H9 (cell line): ENCODE measurements at regions not wholly inside any gene's neighbourhood (a gene's known extent, or its start where the extent isn't known, plus 50 kb on each side); places are given as distances from the start of the nearest gene placed in this dataset.

Experiments used
- DNase-seq: peaks from one replicate; pipeline ENCODE4 v3.0.0-alpha.2; 2017
- H2AFZ ChIP-seq: one replicate; pipeline ENCODE4 v1.6.1; 2013; ENCODE audit warnings: mild to moderate bottlenecking, low read length, control low read depth, moderate library complexity
- H2AK5ac ChIP-seq: 2 replicates; pipeline ENCODE4 v1.6.1; 2013; ENCODE audit warnings: low read length, control low read depth, mixed read lengths; ENCODE audit not compliant: insufficient read length
- H2BK120ac ChIP-seq: one replicate; pipeline ENCODE4 v1.6.1; 2013; ENCODE audit warnings: low read depth, mild to moderate bottlenecking, low read length, control low read depth, inconsistent platforms; ENCODE audit not compliant: poor library complexity, severe bottlenecking
- H2BK12ac ChIP-seq: 2 replicates; pipeline ENCODE4 v1.6.1; 2013; ENCODE audit warnings: low read length, control low read depth, mixed read lengths, low read depth; ENCODE audit not compliant: insufficient read length
- H2BK15ac ChIP-seq: 2 replicates; pipeline ENCODE4 v1.6.1; 2013; ENCODE audit warnings: low read depth, low read length, control low read depth
- H2BK20ac ChIP-seq: one replicate; pipeline ENCODE4 v1.6.1; 2013; ENCODE audit warnings: low read depth, mild to moderate bottlenecking, low read length, control low read depth, inconsistent platforms; ENCODE audit not compliant: poor library complexity, severe bottlenecking
- H2BK5ac ChIP-seq: 2 replicates; pipeline ENCODE4 v1.6.1; 2013; ENCODE audit warnings: low read length, control low read depth, mixed read lengths; ENCODE audit not compliant: insufficient read length
- H3K14ac ChIP-seq: 2 replicates; pipeline ENCODE4 v1.6.1; 2013; ENCODE audit warnings: low read length, control low read depth; ENCODE audit not compliant: insufficient read depth
- H3K18ac ChIP-seq: 2 replicates; pipeline ENCODE4 v1.6.1; 2013; ENCODE audit warnings: low read depth, mild to moderate bottlenecking, mixed read lengths, low read length, control low read depth; ENCODE audit not compliant: insufficient read length
- H3K23ac ChIP-seq: 2 replicates; pipeline ENCODE4 v1.6.1; 2013; ENCODE audit warnings: low read length, control low read depth, mixed read lengths, low read depth; ENCODE audit not compliant: insufficient read length
- H3K23me2 ChIP-seq: 2 replicates; pipeline ENCODE4 v1.6.1; 2013; ENCODE audit warnings: low read depth, mild to moderate bottlenecking, mixed read lengths, low read length, control low read depth; ENCODE audit not compliant: insufficient read length, poor library complexity, severe bottlenecking
- H3K27ac ChIP-seq: 2 replicates; pipeline ENCODE4 v1.5.1; 2013; ENCODE audit warnings: low read length, control low read depth, mixed read lengths, low read depth; ENCODE audit not compliant: insufficient read length
- H3K27me3 ChIP-seq: 2 replicates; pipeline ENCODE4 v1.6.1; 2013; ENCODE audit warnings: low read length, control low read depth, inconsistent platforms; ENCODE audit not compliant: insufficient read depth
- H3K4ac ChIP-seq: 2 replicates; pipeline ENCODE4 v1.6.1; 2013; ENCODE audit warnings: low read depth, mild to moderate bottlenecking, control low read depth, inconsistent platforms, low read length, moderate library complexity
- H3K4me1 ChIP-seq: 2 replicates; pipeline ENCODE4 v1.6.1; 2013; ENCODE audit warnings: low read length, control low read depth, inconsistent platforms; ENCODE audit not compliant: insufficient read depth
- H3K4me2 ChIP-seq: 2 replicates; pipeline ENCODE4 v1.6.1; 2013; ENCODE audit warnings: low read length, control low read depth, mixed read lengths; ENCODE audit not compliant: insufficient read length, insufficient read depth
- H3K56ac ChIP-seq: 2 replicates; pipeline ENCODE4 v1.6.1; 2013; ENCODE audit warnings: low read depth, mild to moderate bottlenecking, mixed read lengths, low read length, control low read depth; ENCODE audit not compliant: insufficient read length
- H3K79me1 ChIP-seq: 2 replicates; pipeline ENCODE4 v1.6.1; 2013; ENCODE audit warnings: low read depth, mild to moderate bottlenecking, moderate library complexity, low read length, control low read depth, inconsistent platforms; ENCODE audit not compliant: insufficient read depth, poor library complexity, severe bottlenecking
- H3K79me2 ChIP-seq: 2 replicates; pipeline ENCODE4 v1.6.1; 2013; ENCODE audit warnings: low read length, control low read depth, inconsistent platforms; ENCODE audit not compliant: insufficient read depth
- H3K9ac ChIP-seq: 2 replicates; pipeline ENCODE4 v1.6.1; 2013; ENCODE audit warnings: low read length, control low read depth, mixed read lengths; ENCODE audit not compliant: insufficient read length; ENCODE audit errors: extremely low read depth
- H3K9me3 ChIP-seq: one replicate; pipeline ENCODE4 v1.6.1; 2013; ENCODE audit warnings: low read depth, low read length, inconsistent platforms; ENCODE audit not compliant: control insufficient read depth
- H3T11ph ChIP-seq: one replicate; pipeline ENCODE4 v1.6.1; 2013; ENCODE audit warnings: mild to moderate bottlenecking, low read length, control low read depth, inconsistent platforms
- H4K20me1 ChIP-seq: one replicate; pipeline ENCODE4 v1.6.1; 2013; ENCODE audit not compliant: control insufficient read depth, insufficient read length, insufficient read depth
- H4K5ac ChIP-seq: 2 replicates; pipeline ENCODE4 v1.6.1; 2013; ENCODE audit warnings: low read depth, mild to moderate bottlenecking, mixed read lengths, low read length, control low read depth; ENCODE audit not compliant: insufficient read length
- H4K8ac ChIP-seq: replicated peaks from 2 replicates; pipeline ENCODE4 v1.6.1; 2013; ENCODE audit warnings: low read length, control low read depth, mixed read lengths, low read depth; ENCODE audit not compliant: insufficient read length
- H4K91ac ChIP-seq: 2 replicates; pipeline ENCODE4 v1.6.1; 2013; ENCODE audit warnings: low read depth, mild to moderate bottlenecking, moderate library complexity, mixed read lengths, low read length, control low read depth; ENCODE audit not compliant: insufficient read length
- H3K27ac Mint-ChIP-seq, 3 experiments: 2 replicates in 2 of 3; 3 replicates in 1 of 3; pipeline ENCODE4 v1.8.0; 2020 to 2021; ENCODE audit warnings: mixed read lengths in 3 of 3, mild to moderate bottlenecking in 1 of 3, moderate library complexity in 1 of 3
- H3K27me3 Mint-ChIP-seq: 2 replicates; pipeline ENCODE4 v1.8.0; 2021; ENCODE audit warnings: low read depth, mild to moderate bottlenecking, moderate library complexity, mixed read lengths
- H3K36me3 Mint-ChIP-seq, 3 experiments: 2 replicates in 2 of 3; 3 replicates in 1 of 3; pipeline ENCODE4 v1.8.0; 2020 to 2021; ENCODE audit warnings: low read depth in 3 of 3, mixed read lengths in 3 of 3; ENCODE audit not compliant: insufficient read depth in 1 of 3
- H3K4me1 Mint-ChIP-seq, 2 experiments: 2 replicates each; pipeline ENCODE4 v1.8.0; 2020; ENCODE audit warnings: mixed read lengths in 2 of 2
- H3K4me3 Mint-ChIP-seq, 2 experiments: 2 replicates in 1 of 2; 3 replicates in 1 of 2; pipeline ENCODE4 v1.8.0; 2020 to 2021; ENCODE audit warnings: mild to moderate bottlenecking in 2 of 2, mixed read lengths in 2 of 2, moderate library complexity in 1 of 2
- H3K9me3 Mint-ChIP-seq, 2 experiments: 2 replicates in 1 of 2; 3 replicates in 1 of 2; pipeline ENCODE4 v1.8.0; 2020; ENCODE audit warnings: mild to moderate bottlenecking in 2 of 2, mixed read lengths in 2 of 2, moderate library complexity in 1 of 2
- WGBS: extraction: QIAGEN DNeasy Blood & Tissue Kit; methylation state at CpG from one replicate; pipeline ENCODE4 v1.1.7; 2013; ENCODE audit warnings: missing lambda C conversion rate, low lambda C conversion rate, mixed read lengths; ENCODE audit not compliant: insufficient read length; ENCODE audit errors: extremely low coverage; 5-methylcytosine and 5-hydroxymethylcytosine counted together
- TF ChIP-seq, protein P1 (sequence below): fragments of 200-600 bp; sonication (generic); conservative IDR thresholded peaks from 3 replicates; pipeline ENCODE4 v1.8.0; 2021; ENCODE audit warnings: antibody characterized with exemption, mild to moderate bottlenecking

DNA sequence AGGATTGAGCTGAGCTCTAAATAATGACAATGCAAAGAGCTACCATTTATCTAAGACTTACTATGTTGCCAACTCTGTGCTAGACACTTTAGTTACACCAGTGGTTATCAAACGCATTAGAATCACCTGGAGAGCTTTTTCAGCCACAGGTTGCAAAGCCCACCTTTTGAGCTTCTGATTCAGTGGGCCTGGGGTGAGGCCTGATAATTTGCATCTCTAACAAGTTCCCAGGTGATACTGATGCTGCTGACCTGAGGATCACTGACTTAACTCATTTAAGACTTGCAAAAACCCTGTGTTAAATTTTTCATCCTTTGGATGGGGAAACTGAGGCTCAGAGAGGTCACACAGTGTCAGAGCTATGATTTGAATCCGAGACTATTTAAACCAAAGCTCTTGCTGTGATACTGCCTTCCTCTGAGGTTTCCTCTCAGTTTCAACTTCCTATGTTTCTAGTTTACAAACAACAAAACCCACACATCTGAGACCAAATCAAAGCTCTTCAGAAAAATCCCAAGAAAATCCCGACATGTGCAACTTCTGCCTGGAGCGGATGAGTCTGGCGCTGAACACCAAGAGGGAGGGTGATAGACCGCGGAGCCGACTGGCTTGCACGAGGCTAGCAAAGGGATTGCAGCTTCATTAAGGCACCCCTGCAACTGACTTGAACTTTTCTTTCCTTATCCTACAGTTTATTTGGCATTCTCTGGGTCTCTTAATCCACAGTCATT lies 124.9 kb downstream of the CYP26A1 start:
- Histone ChIP-seq H3K56ac (no peak overlapping the region), H3K4me1 (peaks cover 9% of the 10 kb centered on the region; the same call in 1 of the 2 replicates), H4K8ac (no peak overlapping the region), H2BK15ac (no peak overlapping the region), H4K91ac (no peak overlapping the region), H2BK5ac (no peak overlapping the region), H3K23ac (no peak overlapping the region), H2BK12ac (no peak overlapping the region), H3K23me2 (no peaks in the 10 kb centered on the region), H2AFZ (no peak overlapping the region), H2BK20ac (no peak overlapping the region), H3K4me2 (peak overlapping the region; percentile 32), H3K27ac (no peak overlapping the region), H3K27me3 (no peaks in the 10 kb centered on the region), H3K79me1 (no peaks in the 10 kb centered on the region), H2AK5ac (no peak overlapping the region), H3T11ph (peak overlapping the region; percentile 36), H3K14ac (no peak overlapping the region), H4K20me1 (no peaks in the 10 kb centered on the region), H3K9me3 (no peaks in the 10 kb centered on the region), H3K18ac (no peak overlapping the region), H2BK120ac (no peak overlapping the region), H3K4ac (no peak overlapping the region), H3K9ac (no peak overlapping the region), H4K5ac (no peak overlapping the region), H3K79me2 (no peaks in the 10 kb centered on the region)
- Mint-ChIP-seq H3K27ac (peak overlapping the region; percentile 2 to 61 (median 31); a peak in 3 of 7 replicates), H3K4me3 (peak overlapping the region in 1 of 2 experiments; percentile 3; a peak in 1 of 5 replicates), H3K36me3 (no peaks in the 10 kb centered on the region), H3K9me3 (no peaks in the 10 kb centered on the region), H3K27me3 (no peaks in the 10 kb centered on the region), H3K4me1 (peaks cover 27 to 40% of the 10 kb centered on the region in 2 experiments)
- no CpG with 5 or more reads among the region's 9 CpGs for WGBS
- no peak for DNase-seq
- TF ChIP-seq, protein P1, sequence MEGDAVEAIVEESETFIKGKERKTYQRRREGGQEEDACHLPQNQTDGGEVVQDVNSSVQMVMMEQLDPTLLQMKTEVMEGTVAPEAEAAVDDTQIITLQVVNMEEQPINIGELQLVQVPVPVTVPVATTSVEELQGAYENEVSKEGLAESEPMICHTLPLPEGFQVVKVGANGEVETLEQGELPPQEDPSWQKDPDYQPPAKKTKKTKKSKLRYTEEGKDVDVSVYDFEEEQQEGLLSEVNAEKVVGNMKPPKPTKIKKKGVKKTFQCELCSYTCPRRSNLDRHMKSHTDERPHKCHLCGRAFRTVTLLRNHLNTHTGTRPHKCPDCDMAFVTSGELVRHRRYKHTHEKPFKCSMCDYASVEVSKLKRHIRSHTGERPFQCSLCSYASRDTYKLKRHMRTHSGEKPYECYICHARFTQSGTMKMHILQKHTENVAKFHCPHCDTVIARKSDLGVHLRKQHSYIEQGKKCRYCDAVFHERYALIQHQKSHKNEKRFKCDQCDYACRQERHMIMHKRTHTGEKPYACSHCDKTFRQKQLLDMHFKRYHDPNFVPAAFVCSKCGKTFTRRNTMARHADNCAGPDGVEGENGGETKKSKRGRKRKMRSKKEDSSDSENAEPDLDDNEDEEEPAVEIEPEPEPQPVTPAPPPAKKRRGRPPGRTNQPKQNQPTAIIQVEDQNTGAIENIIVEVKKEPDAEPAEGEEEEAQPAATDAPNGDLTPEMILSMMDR, result no peak
